ENCODE measurements at regions not wholly inside any gene's neighbourhood (a gene's known extent, or its start where the extent isn't known, plus 50 kb on each side); places are given as distances from the start of the nearest gene placed in this dataset.

DNA sequence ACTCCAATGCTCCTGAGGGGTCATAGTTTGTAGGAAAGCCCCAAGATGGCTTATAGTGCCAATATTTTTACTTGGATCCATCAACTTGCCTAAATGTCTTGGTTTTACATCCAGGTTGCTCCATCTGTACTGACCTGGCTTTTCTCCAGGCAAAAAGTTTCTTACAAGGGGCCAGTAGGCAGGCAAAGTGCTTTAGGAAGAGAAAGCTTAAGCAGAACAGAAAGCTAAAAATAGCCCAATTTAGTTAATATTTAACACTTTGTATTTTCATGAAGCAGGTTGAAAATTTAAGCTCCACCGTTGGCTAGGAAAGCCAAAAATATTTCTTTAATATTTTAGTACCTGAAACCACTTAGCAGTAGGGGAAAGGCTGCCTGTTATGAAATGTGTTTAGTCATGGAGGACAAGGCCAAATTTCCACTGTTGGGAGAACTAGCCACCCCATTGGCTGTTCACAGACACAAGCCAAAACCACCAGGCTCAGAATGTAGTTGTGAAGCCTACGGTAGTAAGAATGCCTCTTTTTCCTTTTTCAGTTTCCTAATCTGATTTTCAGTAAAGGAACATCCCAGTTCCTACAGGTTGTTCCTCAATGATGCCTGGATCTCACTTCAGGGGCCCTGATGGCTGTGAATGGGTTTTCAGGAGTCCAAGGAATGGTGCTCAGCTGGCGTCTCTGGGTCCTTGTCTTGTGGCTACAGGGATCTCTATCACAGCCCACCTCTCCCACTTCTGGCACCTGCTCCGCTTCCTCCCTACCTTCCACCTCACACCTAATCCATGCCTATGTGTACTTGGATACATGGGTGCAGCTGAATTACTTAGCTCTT lies 324.8 kb downstream of the PMP22 start:
- H3K4me1 Mint-ChIP-seq: peaks cover 14% of the 10 kb centered on the region
- H3K4me3 ChIP-seq (ENCODE audit: low read length): no peak overlapping the region
- no peaks in the 10 kb centered on the region for H3K27me3 Mint-ChIP-seq (ENCODE audit: insufficient read depth)
- DNase-seq: no peak
- no peak overlapping the region for H3K27ac Mint-ChIP-seq
- peaks cover 8% of the 10 kb centered on the region for H3K4me1 ChIP-seq (ENCODE audit: control insufficient read depth, insufficient read depth, low read length)
- TF ChIP-seq, protein P1, sequence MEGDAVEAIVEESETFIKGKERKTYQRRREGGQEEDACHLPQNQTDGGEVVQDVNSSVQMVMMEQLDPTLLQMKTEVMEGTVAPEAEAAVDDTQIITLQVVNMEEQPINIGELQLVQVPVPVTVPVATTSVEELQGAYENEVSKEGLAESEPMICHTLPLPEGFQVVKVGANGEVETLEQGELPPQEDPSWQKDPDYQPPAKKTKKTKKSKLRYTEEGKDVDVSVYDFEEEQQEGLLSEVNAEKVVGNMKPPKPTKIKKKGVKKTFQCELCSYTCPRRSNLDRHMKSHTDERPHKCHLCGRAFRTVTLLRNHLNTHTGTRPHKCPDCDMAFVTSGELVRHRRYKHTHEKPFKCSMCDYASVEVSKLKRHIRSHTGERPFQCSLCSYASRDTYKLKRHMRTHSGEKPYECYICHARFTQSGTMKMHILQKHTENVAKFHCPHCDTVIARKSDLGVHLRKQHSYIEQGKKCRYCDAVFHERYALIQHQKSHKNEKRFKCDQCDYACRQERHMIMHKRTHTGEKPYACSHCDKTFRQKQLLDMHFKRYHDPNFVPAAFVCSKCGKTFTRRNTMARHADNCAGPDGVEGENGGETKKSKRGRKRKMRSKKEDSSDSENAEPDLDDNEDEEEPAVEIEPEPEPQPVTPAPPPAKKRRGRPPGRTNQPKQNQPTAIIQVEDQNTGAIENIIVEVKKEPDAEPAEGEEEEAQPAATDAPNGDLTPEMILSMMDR (conservative IDR thresholded peaks at IDR 0.05): no peak
- H3K27me3 ChIP-seq (ENCODE audit: control insufficient read depth, insufficient read depth, low read length, poor library complexity, severe bottlenecking): no peaks in the 10 kb centered on the region
- no peak overlapping the region for H3K27ac ChIP-seq (ENCODE audit: low read depth, low read length)
- H3K9me3 ChIP-seq (ENCODE audit: control insufficient read depth, low read length): no peaks in the 10 kb centered on the region
- H3K9me3 Mint-ChIP-seq: no peaks in the 10 kb centered on the region
- WGBS, 2 experiments (ENCODE audit: insufficient coverage in 1 of 2, insufficient read length in 1 of 2): 80 to 88% methylated on average over 1 to 4 of the region's 4 CpGs
- no peaks in the 10 kb centered on the region for H3K36me3 Mint-ChIP-seq (ENCODE audit: low read depth)
- no peaks in the 10 kb centered on the region for H3K36me3 ChIP-seq (ENCODE audit: control insufficient read depth, insufficient read depth, low read length)
- H3K9ac ChIP-seq (ENCODE audit: extremely low read depth, low read length, poor library complexity, severe bottlenecking): no peak overlapping the region
- H3K4me3 Mint-ChIP-seq: no peak overlapping the region

DNA sequence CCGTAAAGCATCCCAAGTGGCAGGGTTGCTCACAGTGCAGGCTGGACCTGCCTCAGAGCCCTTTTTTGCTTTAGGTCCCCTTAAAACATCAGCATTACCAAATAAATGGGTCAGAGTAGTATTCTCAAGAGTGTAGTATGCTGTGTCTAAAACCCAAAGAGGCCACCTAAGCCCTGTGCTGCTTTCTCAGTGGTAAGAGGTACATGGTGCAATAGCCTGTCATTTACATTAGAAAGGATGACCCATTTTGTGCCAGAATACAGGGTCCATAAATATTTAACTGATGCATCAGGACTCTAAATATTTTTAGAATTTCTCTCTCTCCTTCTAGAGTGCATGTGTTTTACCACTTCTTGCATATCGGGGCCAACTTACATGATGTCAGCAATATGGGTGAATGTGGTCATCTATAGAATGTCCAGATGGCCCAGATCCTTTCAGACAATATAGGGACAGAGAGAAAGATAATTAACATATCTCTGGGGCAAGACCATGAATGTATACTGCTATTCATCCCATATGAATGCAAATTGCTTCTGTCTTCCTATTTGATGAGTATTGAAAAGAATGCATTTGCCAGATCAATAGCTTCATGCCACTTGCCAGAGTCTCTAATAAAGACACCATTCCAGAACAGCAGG lies 329.2 kb downstream of the PMP22 start:
- Histone ChIP-seq H3K27me3 (ENCODE audit: control insufficient read depth, insufficient read depth, low read length, poor library complexity, severe bottlenecking) (no peaks in the 10 kb centered on the region), H3K4me1 (ENCODE audit: control insufficient read depth, insufficient read depth, low read length) (peaks cover 8% of the 10 kb centered on the region), H3K4me3 (ENCODE audit: low read length) (no peak overlapping the region), H3K9me3 (ENCODE audit: control insufficient read depth, low read length) (no peaks in the 10 kb centered on the region), H3K27ac (ENCODE audit: low read depth, low read length) (no peak overlapping the region), H3K9ac (ENCODE audit: extremely low read depth, low read length, poor library complexity, severe bottlenecking) (no peak overlapping the region), H3K36me3 (ENCODE audit: control insufficient read depth, insufficient read depth, low read length) (no peaks in the 10 kb centered on the region)
- DNase-seq: no peak
- Mint-ChIP-seq H3K4me1 (peaks cover 22% of the 10 kb centered on the region), H3K27ac (no peak overlapping the region), H3K4me3 (no peak overlapping the region), H3K36me3 (ENCODE audit: low read depth) (no peaks in the 10 kb centered on the region), H3K27me3 (ENCODE audit: insufficient read depth) (no peaks in the 10 kb centered on the region), H3K9me3 (no peaks in the 10 kb centered on the region)
- TF ChIP-seq, protein P1 (conservative IDR thresholded peaks at IDR 0.05): no peak
- WGBS, 2 experiments (ENCODE audit: insufficient coverage in 1 of 2, insufficient read length in 1 of 2): 93 to 100% methylated on average over 1 to 2 of the region's 2 CpGs

DNA sequence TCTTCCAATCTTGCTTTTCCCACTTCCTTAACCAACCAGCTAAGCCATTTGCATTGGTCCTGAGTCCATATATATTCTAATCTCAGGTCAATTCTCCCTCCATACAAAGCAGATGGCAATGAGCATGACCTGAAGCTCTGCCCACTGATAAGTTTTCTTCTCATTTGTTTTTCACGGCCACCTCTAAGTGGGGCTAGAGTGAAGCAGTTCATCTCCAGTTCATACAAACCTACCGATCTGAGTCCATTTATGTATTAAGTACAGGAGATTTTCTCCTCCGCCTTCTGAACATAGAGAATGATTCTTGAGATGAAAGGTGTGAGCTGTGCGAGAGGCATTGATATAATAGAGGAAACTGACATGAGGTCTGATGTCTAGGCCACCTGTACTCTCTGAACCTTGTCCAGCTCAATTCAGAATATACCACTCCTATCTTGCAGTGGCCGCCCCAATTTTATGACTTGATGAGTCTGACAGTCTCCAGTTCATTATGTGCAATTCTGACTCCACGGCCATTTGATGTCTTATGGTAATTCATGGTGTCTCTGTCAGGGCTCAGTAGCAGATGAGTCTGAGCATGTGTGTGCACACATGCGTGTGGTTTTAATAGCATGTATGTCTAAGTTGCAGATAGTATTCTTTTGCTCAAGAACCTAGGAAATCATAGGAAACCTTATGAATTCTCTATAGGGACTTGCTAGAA lies 329.8 kb downstream of the PMP22 start:
- Mint-ChIP-seq H3K36me3 (ENCODE audit: low read depth) (no peaks in the 10 kb centered on the region), H3K27me3 (ENCODE audit: insufficient read depth) (no peaks in the 10 kb centered on the region), H3K4me1 (peaks cover 23% of the 10 kb centered on the region), H3K9me3 (no peaks in the 10 kb centered on the region), H3K27ac (no peak overlapping the region), H3K4me3 (no peak overlapping the region)
- Histone ChIP-seq H3K4me3 (ENCODE audit: low read length) (no peak overlapping the region), H3K4me1 (ENCODE audit: control insufficient read depth, insufficient read depth, low read length) (peaks cover 6% of the 10 kb centered on the region), H3K9ac (ENCODE audit: extremely low read depth, low read length, poor library complexity, severe bottlenecking) (no peak overlapping the region), H3K9me3 (ENCODE audit: control insufficient read depth, low read length) (no peaks in the 10 kb centered on the region), H3K27ac (ENCODE audit: low read depth, low read length) (no peak overlapping the region), H3K27me3 (ENCODE audit: control insufficient read depth, insufficient read depth, low read length, poor library complexity, severe bottlenecking) (no peaks in the 10 kb centered on the region), H3K36me3 (ENCODE audit: control insufficient read depth, insufficient read depth, low read length) (no peaks in the 10 kb centered on the region)
- WGBS, 2 experiments (ENCODE audit: insufficient coverage in 1 of 2, insufficient read length in 1 of 2): 91 to 92% methylated on average over 3 to 7 of the region's 7 CpGs
- TF ChIP-seq, protein P1 (conservative IDR thresholded peaks at IDR 0.05): no peak
- DNase-seq: no peak
